ENCODE measurements at regions not wholly inside any gene's neighbourhood (a gene's known extent, or its start where the extent isn't known, plus 50 kb on each side); places are given as distances from the start of the nearest gene placed in this dataset.

- no peak for DNase-seq
Measured at GRCh38 chr6:159118924-159119323, 50.3 kb upstream of the FNDC1 start.

- no peak for DNase-seq
Measured at GRCh38 chr6:159117563-159117962, 51.6 kb upstream of the FNDC1 start.

- DNase-seq: no peak
Measured at GRCh38 chr6:159117046-159117445, 52.2 kb upstream of the FNDC1 start.

GRCh38 chr6:159116343-159116742, 52.9 kb upstream of the FNDC1 start:
- DNase-seq: no peak

GRCh38 chr6:159114569-159114968, 54.6 kb upstream of the FNDC1 start:
- DNase-seq: no peak

GRCh38 chr6:159113223-159113622, 56.0 kb upstream of the FNDC1 start:
- no peak for DNase-seq

- DNase-seq: no peak
Measured at GRCh38 chr6:159112714-159113113, 56.5 kb upstream of the FNDC1 start.

- no peak for DNase-seq
Measured at GRCh38 chr6:159110748-159111147, 58.5 kb upstream of the FNDC1 start.

GRCh38 chr6:159110013-159110412, 59.2 kb upstream of the FNDC1 start:
- DNase-seq: no peak

- no peak for DNase-seq
Measured at GRCh38 chr6:159109391-159109790, 59.8 kb upstream of the FNDC1 start.

- DNase-seq: no peak
Measured at GRCh38 chr6:159108426-159108985, 60.7 kb upstream of the FNDC1 start.

- DNase-seq: no peak
Measured at GRCh38 chr6:159107451-159108260, 61.5 kb upstream of the FNDC1 start.

GRCh38 chr6:159106627-159107241, 61.9 kb upstream of the TAGAP start:
- no peak for DNase-seq

GRCh38 chr6:159105716-159106115, 60.9 kb upstream of the TAGAP start:
- DNase-seq: no peak

GRCh38 chr6:159104931-159105330, 60.1 kb upstream of the TAGAP start:
- DNase-seq: no peak

GRCh38 chr6:159104163-159104925, 59.6 kb upstream of the TAGAP start:
- DNase-seq: peak; percentile 57

GRCh38 chr6:159103396-159104162, 58.8 kb upstream of the TAGAP start:
- no peak for DNase-seq

GRCh38 chr6:159102373-159103160, 57.8 kb upstream of the TAGAP start:
- no peak for DNase-seq

- no peak for DNase-seq
Measured at GRCh38 chr6:159101656-159102055, 56.9 kb upstream of the TAGAP start.

GRCh38 chr6:159100395-159101182, 55.8 kb upstream of the TAGAP start:
- DNase-seq: no peak

- DNase-seq: no peak
Measured at GRCh38 chr6:159099961-159100360, 55.2 kb upstream of the TAGAP start.
